Left lung (tissue), 4 donors: ENCODE measurements at regions not wholly inside any gene's neighbourhood (a gene's known extent, or its start where the extent isn't known, plus 50 kb on each side); places are given as distances from the start of the nearest gene placed in this dataset.
"Not testable (repeated sequence)": the region's sequence is repeated elsewhere in the genome, so short reads cannot be mapped to it uniquely, and the experiment has no call there.

ENCODE experiments used
- ATAC-seq: fragments of 200-7000 bp; cut with Tn5 transposase; one replicate; pipeline ENCODE4 v1.9.1; 2020; ENCODE audit warnings: moderate library complexity
- DNase-seq, 4 donors: peaks; one replicate each; pipeline ENCODE4 v3.0.0-alpha.2; 2013 to 2020
- H3K27ac ChIP-seq, 2 donors: fragments of 200-600 bp; sonication (generic) in 1 of 2; one replicate each; pipeline versions ENCODE4 v1.5.0 to v1.8.0; 2020 to 2021
- H3K27me3 ChIP-seq, 2 donors: fragments of 200-600 bp; sonication (generic) in 1 of 2; one replicate each; pipeline versions ENCODE4 v1.5.0 to v1.8.0; 2020 to 2021
- H3K36me3 ChIP-seq, 2 donors: fragments of 200-600 bp; sonication (generic) in 1 of 2; one replicate each; pipeline versions ENCODE4 v1.5.0 to v1.8.0; 2020 to 2021
- H3K4me1 ChIP-seq, 2 donors: fragments of 200-600 bp; one replicate each; pipeline ENCODE4 v1.8.0; 2021
- H3K4me3 ChIP-seq, 2 donors: fragments of 200-600 bp; sonication (generic) in 1 of 2; one replicate each; pipeline versions ENCODE4 v1.5.0 to v1.8.0; 2020 to 2021; ENCODE audit warnings: mild to moderate bottlenecking in 1 of 2
- H3K9me3 ChIP-seq, 2 donors: fragments of 200-600 bp; sonication (generic) in 1 of 2; one replicate each; pipeline versions ENCODE4 v1.5.0 to v1.8.0; 2020 to 2021
- intact Hi-C, 2 donors: fragments of 100-400 bp; cut with DNase I; formaldehyde crosslinking; loops; one replicate each; pipeline versions ENCODE4 v1.11.2 to v1.14.2; 2022
- donor health status: DM: no; HTN: yes; CAD: no.
- donor health status: DM: no; HTN: no; CAD: no.

DNA sequence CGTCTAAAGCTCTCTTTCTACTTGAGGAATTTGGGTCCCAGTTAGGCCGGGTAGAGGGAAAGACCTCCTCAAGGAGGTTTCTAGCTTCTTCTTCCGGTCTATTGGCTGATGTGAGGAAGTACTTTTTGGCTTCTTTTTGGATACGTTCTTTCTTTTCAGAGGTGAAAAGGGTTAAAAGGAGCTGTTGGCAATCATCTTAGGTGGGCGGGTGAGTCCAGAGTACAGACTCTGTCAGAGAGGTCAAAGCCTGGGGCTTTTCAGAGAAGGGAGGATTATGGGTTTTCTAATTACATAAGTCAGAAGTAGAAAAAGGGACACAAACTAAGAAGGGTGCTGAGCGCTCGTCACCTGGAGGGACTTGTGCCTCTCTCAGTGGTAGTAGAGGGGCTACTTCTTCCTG lies 117.7 kb downstream of the UNC93B1 start:
- H3K9me3 ChIP-seq, ATAC-seq, DNase-seq, H3K27ac ChIP-seq, H3K4me3 ChIP-seq, H3K36me3 ChIP-seq, H3K27me3 ChIP-seq, intact Hi-C loops, H3K4me1 ChIP-seq: not testable (repeated sequence)

DNA sequence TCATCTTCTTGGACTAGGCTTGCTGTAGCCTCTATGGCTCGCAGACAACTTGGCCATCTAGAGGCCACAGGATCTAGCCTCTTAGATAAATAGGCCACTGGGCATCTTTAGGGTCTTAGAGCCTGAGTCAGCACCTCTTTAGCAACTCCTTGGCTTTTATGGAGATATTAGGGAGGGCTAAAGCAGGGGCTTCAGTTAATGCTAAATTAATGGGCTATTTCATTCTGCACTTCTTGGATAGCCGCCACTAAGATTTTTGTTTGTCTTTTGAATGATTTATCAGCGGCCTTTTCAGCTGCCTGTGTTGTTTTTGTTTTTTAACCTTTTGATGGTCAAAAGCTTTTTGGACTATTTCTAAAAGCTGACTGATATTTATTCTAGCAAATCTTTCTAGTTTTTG lies 118.3 kb downstream of the UNC93B1 start:
- peak in 2 of 4 donors; percentile 46 to 64 for DNase-seq
- H3K36me3 ChIP-seq, H3K4me1 ChIP-seq, H3K9me3 ChIP-seq, H3K27me3 ChIP-seq, ATAC-seq, intact Hi-C loops, H3K27ac ChIP-seq, H3K4me3 ChIP-seq: not testable (repeated sequence)

DNA sequence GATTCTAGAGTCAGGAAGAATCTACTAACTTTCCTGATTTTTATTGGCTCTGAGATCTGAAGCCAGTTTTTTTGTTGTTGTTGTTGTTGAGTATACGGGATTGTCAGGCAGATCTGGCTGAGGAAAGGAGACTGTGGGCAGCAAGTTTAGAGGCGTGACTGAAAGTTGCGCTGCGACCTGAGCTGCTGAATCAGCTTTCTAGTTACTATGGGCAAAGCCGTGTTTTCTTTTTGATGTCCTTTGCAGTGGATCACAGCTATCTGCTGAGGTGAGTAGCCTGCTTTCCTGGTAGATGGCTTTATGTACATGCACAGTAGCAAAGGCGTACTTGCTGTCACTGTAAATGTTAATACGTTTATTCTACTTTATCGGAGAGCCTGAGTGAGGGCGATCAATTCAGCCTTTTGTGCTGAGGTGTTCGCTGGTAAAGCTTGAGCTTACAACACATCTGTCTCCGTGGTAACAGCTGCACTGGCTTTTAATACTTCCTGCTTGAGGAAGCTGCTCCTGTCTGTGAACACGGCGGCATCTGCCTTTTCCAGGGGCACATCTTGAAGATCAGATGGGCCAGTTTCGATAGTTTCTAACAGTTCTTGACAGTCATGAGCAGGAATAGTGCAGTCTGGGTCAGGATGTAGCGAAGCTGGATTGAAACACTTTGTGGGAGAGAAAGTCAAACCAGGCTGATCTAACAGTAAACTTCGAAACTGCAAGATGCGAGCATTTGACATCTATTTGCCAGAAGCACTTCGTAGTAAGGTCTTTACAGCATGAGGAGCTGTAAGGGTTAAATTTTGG lies 118.9 kb downstream of the UNC93B1 start:
- DNase-seq, intact Hi-C loops, ATAC-seq, H3K4me3 ChIP-seq, H3K27me3 ChIP-seq, H3K9me3 ChIP-seq, H3K4me1 ChIP-seq, H3K36me3 ChIP-seq: not testable (repeated sequence)
- H3K27ac ChIP-seq: peak overlapping the region in 1 of 2 donors; percentile 41

DNA sequence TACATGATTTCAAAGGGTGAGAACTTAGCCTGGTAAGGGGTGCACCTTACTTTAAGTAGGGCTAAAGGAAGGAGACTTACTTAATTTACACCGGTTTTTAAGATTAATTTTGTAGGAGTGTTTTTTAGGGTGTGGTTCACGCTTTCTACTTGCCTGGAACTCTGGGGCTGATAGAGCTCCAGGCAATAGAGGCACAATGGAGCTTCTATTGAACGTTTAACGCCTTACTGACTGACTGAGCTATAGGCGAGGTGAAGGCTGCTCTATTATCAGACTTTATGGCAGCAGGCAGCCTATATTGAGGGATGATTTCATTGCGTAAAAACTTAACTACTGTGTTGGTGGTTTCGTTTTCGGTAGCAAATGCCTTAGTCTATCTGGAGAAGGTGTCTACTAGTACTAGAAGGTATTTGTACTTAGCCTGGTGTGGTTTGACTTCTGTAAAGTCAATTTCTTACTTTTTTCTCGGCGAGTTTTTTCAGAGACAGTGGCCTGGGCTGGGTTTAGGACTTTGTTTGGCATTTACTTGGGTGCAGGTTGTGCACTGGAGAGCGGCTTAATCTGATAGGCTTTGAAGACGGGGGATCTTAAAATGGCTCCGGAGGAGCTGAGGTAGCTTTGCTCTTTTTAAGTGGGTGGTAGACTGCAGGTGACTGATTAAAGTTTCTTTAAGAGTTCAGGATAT lies 119.7 kb downstream of the UNC93B1 start:
- H3K4me1 ChIP-seq, H3K4me3 ChIP-seq: not testable (repeated sequence)

DNA sequence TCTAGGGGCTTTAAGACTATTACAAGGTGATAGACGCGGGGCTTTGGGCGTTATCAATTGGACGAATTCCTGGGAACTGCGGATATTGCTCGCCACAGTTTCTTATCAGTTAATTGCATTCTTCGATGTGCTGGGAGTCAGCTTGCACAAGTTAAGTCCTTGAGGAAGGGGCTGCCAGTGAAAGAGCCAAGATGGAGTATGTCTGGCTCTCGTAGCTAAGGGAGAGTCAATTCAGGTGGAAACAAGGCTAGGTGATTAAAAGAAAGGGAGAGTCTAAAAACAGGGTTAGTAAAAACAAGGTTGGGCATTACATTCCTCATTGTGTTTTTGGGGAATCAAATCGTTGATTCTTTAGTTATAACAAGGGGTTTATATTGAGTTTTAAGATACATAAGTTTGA lies 121.6 kb downstream of the UNC93B1 start:
- H3K27me3 ChIP-seq, DNase-seq, H3K27ac ChIP-seq, H3K4me1 ChIP-seq, H3K9me3 ChIP-seq, H3K4me3 ChIP-seq, intact Hi-C loops, H3K36me3 ChIP-seq, ATAC-seq: not testable (repeated sequence)

More for the DNA sequence above, 119.7 kb downstream of the UNC93B1 start:
- H3K36me3 ChIP-seq, intact Hi-C loops, H3K9me3 ChIP-seq, DNase-seq, ATAC-seq, H3K27me3 ChIP-seq: not testable (repeated sequence)
- peak overlapping the region in 1 of 2 donors; percentile 41 for H3K27ac ChIP-seq

DNA sequence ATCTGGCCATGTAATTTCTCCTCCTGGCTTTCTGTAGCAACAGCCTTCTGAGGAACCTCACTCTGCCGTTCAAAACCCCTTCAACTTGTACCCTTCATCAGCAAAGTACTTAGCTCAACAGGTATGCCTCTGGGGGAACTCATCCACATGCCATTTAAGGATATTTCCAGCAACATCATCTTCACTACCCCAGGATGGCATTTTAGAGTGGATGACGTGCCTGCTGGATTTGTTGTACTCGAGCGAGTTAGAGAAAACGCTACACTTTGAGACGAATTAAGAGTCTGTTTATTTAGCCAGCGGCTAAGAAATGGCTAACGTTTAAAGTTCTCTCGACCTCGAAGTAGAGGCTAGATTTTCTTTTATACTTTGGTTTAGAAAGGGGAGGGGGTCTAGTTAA lies 122.1 kb downstream of the UNC93B1 start:
- H3K27me3 ChIP-seq, H3K36me3 ChIP-seq, H3K27ac ChIP-seq, intact Hi-C loops, ATAC-seq, H3K4me3 ChIP-seq, H3K4me1 ChIP-seq, DNase-seq, H3K9me3 ChIP-seq: not testable (repeated sequence)

DNA sequence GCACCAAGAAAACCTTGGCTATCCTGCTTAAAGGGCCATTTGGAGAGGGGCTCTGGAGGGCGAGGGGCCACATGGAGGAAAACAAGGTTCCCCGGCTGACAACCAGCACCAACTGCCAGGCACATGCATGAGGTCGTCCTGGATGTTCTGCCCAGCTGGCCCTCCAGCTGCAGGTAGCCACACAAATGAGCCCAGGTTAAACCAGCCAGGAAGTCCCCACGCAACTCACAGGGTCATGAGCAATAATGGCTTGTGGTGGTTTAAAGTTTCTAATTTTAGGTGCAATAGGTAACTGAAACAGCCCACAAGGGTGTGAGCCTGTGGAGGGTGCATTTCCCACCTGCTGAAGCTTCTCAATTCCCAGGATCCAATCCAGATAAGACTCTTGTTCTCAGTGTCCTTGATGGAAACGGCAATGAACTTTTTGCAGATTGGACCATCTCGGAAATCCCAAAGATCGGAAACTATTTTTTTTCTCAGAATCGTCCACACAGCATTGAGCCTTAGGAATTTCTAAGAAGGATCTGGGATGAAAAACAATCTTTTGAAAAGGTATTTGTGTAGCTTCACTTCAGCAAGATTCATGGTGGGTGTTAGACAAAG lies 123.2 kb downstream of the UNC93B1 start:
- H3K4me3 ChIP-seq, DNase-seq, H3K9me3 ChIP-seq, H3K4me1 ChIP-seq, ATAC-seq, H3K36me3 ChIP-seq, intact Hi-C loops, H3K27ac ChIP-seq, H3K27me3 ChIP-seq: not testable (repeated sequence)

DNA sequence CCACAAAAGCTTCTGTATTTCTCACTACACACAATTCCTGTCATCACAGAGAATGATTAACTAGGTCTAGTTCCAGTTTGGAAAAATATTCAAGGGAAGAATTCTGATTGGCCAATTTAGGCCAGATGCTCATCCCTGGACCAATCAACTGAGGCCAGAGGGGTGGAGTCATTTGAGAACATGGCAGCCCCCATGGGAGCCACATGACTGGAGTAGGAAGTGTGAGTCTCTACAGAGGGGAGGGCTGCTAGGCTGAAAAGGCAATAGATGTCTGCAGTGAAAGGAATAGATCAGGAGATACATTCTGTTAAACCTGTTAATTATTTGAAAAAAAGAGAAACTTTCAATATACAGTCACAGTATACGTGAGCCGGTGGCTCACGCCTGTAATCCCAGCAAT lies 125.2 kb downstream of the UNC93B1 start:
- H3K4me3 ChIP-seq: not testable (repeated sequence)

DNA sequence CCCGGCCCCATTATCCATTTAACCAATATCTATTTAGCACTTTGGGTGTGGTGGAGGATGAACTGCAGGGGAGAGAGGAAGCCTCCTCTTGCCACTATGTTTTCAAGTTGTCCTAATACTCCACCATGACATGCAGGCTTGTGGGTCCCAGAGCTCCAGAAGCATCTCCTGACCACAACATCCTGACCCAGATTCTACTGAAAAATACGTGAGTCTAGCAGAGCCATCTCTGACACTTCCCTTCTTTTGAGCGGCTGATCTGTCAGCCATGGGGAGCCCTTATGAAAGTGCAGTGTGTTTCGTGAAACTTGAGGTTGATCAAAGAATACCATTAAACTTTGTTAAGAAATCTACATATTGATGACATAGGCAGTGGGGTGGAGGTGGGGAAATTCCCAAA lies 126.6 kb downstream of the UNC93B1 start:
- H3K27ac ChIP-seq, H3K9me3 ChIP-seq, intact Hi-C loops, H3K27me3 ChIP-seq, H3K4me1 ChIP-seq, H3K4me3 ChIP-seq, H3K36me3 ChIP-seq, ATAC-seq, DNase-seq: not testable (repeated sequence)

More for the DNA sequence above, 125.2 kb downstream of the UNC93B1 start:
- ATAC-seq, H3K27ac ChIP-seq, H3K9me3 ChIP-seq, H3K36me3 ChIP-seq, H3K4me1 ChIP-seq, DNase-seq, intact Hi-C loops, H3K27me3 ChIP-seq: not testable (repeated sequence)

DNA sequence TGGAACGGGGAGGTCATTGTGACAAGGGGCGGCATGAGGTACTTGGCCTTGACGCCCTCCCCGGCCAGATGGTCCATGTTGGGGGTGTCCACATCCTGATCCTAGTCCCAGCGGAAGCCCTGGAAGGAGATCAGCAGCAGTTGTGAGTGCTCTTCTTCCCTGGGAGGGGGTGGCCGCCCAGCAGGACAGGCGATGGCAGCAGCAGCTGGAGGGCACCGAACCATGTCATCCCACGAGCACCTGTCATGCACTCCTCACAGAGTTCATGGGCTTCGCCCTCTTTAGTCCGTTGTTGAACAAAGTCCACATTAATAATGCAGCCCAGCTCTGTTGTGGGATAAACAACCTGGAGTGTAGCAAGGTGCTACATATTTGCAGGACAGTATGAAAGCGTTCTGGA lies 130.7 kb downstream of the UNC93B1 start:
- H3K27ac ChIP-seq, H3K27me3 ChIP-seq, ATAC-seq, H3K4me1 ChIP-seq, H3K9me3 ChIP-seq, intact Hi-C loops, H3K36me3 ChIP-seq, H3K4me3 ChIP-seq: not testable (repeated sequence)
- peak in 1 of 4 donors; percentile 51 for DNase-seq

DNA sequence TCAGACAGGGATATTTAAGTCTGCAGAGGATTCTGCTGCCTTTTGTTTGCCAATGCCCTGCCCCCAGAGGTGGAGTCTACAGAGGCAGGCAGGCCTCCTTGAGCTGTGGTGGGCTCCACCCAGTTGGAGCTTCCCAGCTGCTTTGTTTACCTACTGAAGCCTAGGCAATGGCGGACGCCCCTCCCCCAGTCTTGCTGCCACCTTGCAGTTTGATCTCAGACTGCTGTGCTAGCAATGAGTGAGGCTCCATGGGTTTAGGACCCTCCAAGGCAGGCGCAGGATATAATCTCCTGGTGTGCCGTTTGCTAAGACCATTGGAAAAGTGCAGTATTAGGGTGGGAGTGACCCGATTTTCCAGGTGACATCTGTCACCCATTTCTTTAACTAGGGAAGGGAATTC lies 132.7 kb downstream of the UNC93B1 start:
- H3K4me3 ChIP-seq, H3K27ac ChIP-seq, ATAC-seq, H3K9me3 ChIP-seq, intact Hi-C loops, DNase-seq, H3K36me3 ChIP-seq, H3K4me1 ChIP-seq, H3K27me3 ChIP-seq: not testable (repeated sequence)

DNA sequence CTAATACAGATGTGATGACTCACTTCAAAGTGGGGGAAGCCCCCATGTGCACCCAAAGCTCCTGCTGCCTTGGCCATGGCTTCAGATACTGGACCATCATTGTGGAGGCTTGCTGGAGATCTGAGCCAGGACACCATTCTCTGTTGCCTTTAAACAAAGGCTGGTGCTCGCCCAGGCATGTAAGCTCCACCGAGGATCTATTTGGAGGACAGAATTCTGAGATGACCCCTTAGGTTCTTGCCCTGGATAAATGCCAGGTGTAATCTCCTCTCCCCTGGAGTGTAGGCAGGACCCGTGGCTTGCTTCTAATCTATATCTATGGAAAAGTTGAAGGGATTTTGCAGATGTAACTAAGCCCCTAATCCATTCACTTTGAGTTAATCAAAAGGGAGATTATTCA lies 141.0 kb downstream of the UNC93B1 start:
- H3K4me1 ChIP-seq, intact Hi-C loops, H3K4me3 ChIP-seq, H3K9me3 ChIP-seq, H3K27ac ChIP-seq, DNase-seq, H3K27me3 ChIP-seq, ATAC-seq, H3K36me3 ChIP-seq: not testable (repeated sequence)
